K562 (cell line): ENCODE measurements at regions not wholly inside any gene's neighbourhood (a gene's known extent, or its start where the extent isn't known, plus 50 kb on each side); places are given as distances from the start of the nearest gene placed in this dataset.

Experiments used
- ATAC-seq: fragments of 200-7000 bp; cut with Tn5 transposase; 3 replicates; pipeline ENCODE4 v1.9.1; 2020; ENCODE audit warnings: moderate library complexity
- BruUV-seq: library from RNA; stranded (reverse); fragments of 400-500 nt; replicated peaks from 2 replicates; lab custom pipeline; 2021; lab: Mats Ljungman, UMichigan
- CTCF ChIA-PET: fragments of 300-600 bp; formaldehyde crosslinking; extraction: SDS; loops from one replicate; lab custom pipeline; 2021; ENCODE audit warnings: low intra/inter-chr PET ratio; lab: Yijun Ruan, JAX
- POLR2A ChIA-PET: fragments of 300-600, 350-650 bp; sonication (Branson Sonifier 250); formaldehyde crosslinking; extraction: SDS; loops from one replicate; lab custom pipeline; 2021; ENCODE audit warnings: antibody characterized with exemption, inconsistent platforms; lab: Yijun Ruan, JAX
- DNase-seq, 4 experiments: peaks; one replicate each; pipeline versions ENCODE4 v3.0.0 to v3.0.0-alpha.2; 2011 to 2018; ENCODE audit warnings: low spot score in 3 of 4, mixed read lengths in 3 of 4; ENCODE audit errors: extremely low read depth in 1 of 4
- FAIRE-seq: peaks from 2 replicates; lab custom pipeline; 2011; peaks lifted over from hg19 to GRCh38; lab: Jason Lieb, UNC
- H2AFZ ChIP-seq: 2 replicates; pipeline ENCODE4 v1.6.0; 2011; ENCODE audit warnings: low read depth, low read length, control low read depth, inconsistent platforms
- H3K27ac ChIP-seq: fragments of 200-600 bp; 3 replicates; pipeline ENCODE4 v1.8.0; 2011; ENCODE audit warnings: low read depth, mild to moderate bottlenecking, control low read depth, inconsistent platforms, low read length, moderate library complexity, mixed read lengths; ENCODE audit errors: extremely low read depth
- H3K27me3 ChIP-seq, 2 experiments: fragments of 300-600 bp in 1 of 2; 2 replicates in 1 of 2; 3 replicates in 1 of 2; pipeline versions ENCODE4 v1.6.0 to v1.8.0; 2011; ENCODE audit warnings: inconsistent platforms in 2 of 2, low read length in 2 of 2, mild to moderate bottlenecking in 1 of 2, mixed read lengths in 1 of 2, moderate library complexity in 1 of 2; ENCODE audit not compliant: control insufficient read depth in 2 of 2, insufficient read depth in 2 of 2
- H3K36me3 ChIP-seq: fragments of 300-600 bp; 3 replicates; pipeline ENCODE4 v1.8.0; 2011; ENCODE audit warnings: mild to moderate bottlenecking, low read length, inconsistent platforms; ENCODE audit not compliant: control insufficient read depth, insufficient read depth
- H3K4me1 ChIP-seq, 2 experiments: fragments of 200-600 bp in 1 of 2; replicated peaks in 1 of 2; 2 replicates in 1 of 2; 3 replicates in 1 of 2; pipeline versions ENCODE4 v1.5.1 to v1.8.0; 2011; ENCODE audit warnings: inconsistent platforms in 2 of 2, low read length in 2 of 2, mild to moderate bottlenecking in 1 of 2, mixed read lengths in 1 of 2, moderate library complexity in 1 of 2; ENCODE audit not compliant: control insufficient read depth in 2 of 2, insufficient read depth in 2 of 2
- H3K4me2 ChIP-seq: 2 replicates; pipeline ENCODE4 v1.6.1; 2011; ENCODE audit warnings: low read length, control low read depth, inconsistent platforms, mixed read lengths; ENCODE audit not compliant: insufficient read depth
- H3K4me3 ChIP-seq: fragments of 200-600 bp; sonication (generic), shearing (Covaris generic); 2 replicates; pipeline ENCODE4 v1.5.1; 2016; ENCODE audit warnings: control low read depth, inconsistent platforms
- H3K79me2 ChIP-seq: fragments of 200-600 bp; 3 replicates; pipeline ENCODE4 v1.8.0; 2011; ENCODE audit warnings: low read length, inconsistent platforms; ENCODE audit not compliant: control insufficient read depth, insufficient read depth
- H3K9ac ChIP-seq, 2 experiments: 2 replicates each; pipeline versions ENCODE4 v1.6.0 to v1.6.1; 2011; ENCODE audit warnings: low read depth in 2 of 2, low read length in 2 of 2, control low read depth in 1 of 2, inconsistent platforms in 1 of 2, mild to moderate bottlenecking in 1 of 2, mixed read lengths in 1 of 2; ENCODE audit not compliant: insufficient read depth in 1 of 2
- H3K9me1 ChIP-seq: one replicate; pipeline ENCODE4 v1.6.0; 2011; ENCODE audit warnings: inconsistent platforms, mild to moderate bottlenecking, low read length, moderate library complexity; ENCODE audit not compliant: control insufficient read depth, insufficient read depth
- H3K9me3 ChIP-seq: replicated peaks from 2 replicates; pipeline ENCODE4 v1.5.1; 2011; ENCODE audit warnings: low read depth, low read length, inconsistent platforms; ENCODE audit not compliant: control insufficient read depth, insufficient read depth
- H4K20me1 ChIP-seq: replicated peaks from 2 replicates; pipeline ENCODE4 v1.6.1; 2011; ENCODE audit warnings: low read length, inconsistent platforms, mixed read lengths; ENCODE audit not compliant: control insufficient read depth, insufficient read depth
- ADNP ChIP-seq: fragments of 200-800 bp; sonication (Bioruptor generic); IDR thresholded peaks from 2 replicates; pipeline ENCODE4 v1.6.1; 2016; ENCODE audit warnings: missing genetic modification characterization, missing compliant biosample characterization
- ASH1L ChIP-seq: fragments of 450-650 bp; IDR thresholded peaks from 2 replicates; pipeline ENCODE4 v1.6.1; 2018; ENCODE audit warnings: borderline replicate concordance, mild to moderate bottlenecking, low read depth; ENCODE audit not compliant: partially characterized antibody
- BACH1 ChIP-seq: fragments of 200-800 bp; sonication (Bioruptor generic); IDR thresholded peaks from 2 replicates; pipeline ENCODE4 v1.6.1; 2016; ENCODE audit warnings: missing genetic modification characterization, missing compliant biosample characterization
- FOXP1 ChIP-seq: sonication (generic); formaldehyde crosslinking; IDR thresholded peaks from 2 replicates; pipeline ENCODE4 v1.8.0; 2022; ENCODE audit warnings: mild to moderate bottlenecking, missing genetic modification reagents
- JUN ChIP-seq, 2 experiments: sonication (generic) in 1 of 2; formaldehyde crosslinking in 1 of 2; IDR thresholded peaks; 2 replicates each; pipeline versions ENCODE4 v1.6.1 to v1.8.0; 2012 to 2022; ENCODE audit warnings: borderline replicate concordance in 2 of 2, mild to moderate bottlenecking in 2 of 2, improper control_type of control experiment in 1 of 2, low read depth in 1 of 2, low read length in 1 of 2, missing genetic modification reagents in 1 of 2
- PPARD ChIP-seq: fragments of 250-450 bp; sonication (Bioruptor Pico); IDR thresholded peaks from 2 replicates; pipeline ENCODE4 v1.8.0; 2022; ENCODE audit warnings: inconsistent platforms, mild to moderate bottlenecking, moderate library complexity
- SNIP1 ChIP-seq: fragments of 450-650 bp; IDR thresholded peaks from 2 replicates; pipeline ENCODE4 v1.7.1; 2017; ENCODE audit warnings: low read depth, mild to moderate bottlenecking
- SRSF3 ChIP-seq: fragments of 200-400 bp; formaldehyde crosslinking; IDR thresholded peaks from 2 replicates; pipeline ENCODE4 v1.6.1; 2016; ENCODE audit warnings: mild to moderate bottlenecking, low read length, moderate library complexity; ENCODE audit not compliant: insufficient read depth
- SUPT5H ChIP-seq: fragments of 450-650 bp; IDR thresholded peaks from 2 replicates; pipeline ENCODE4 v1.6.1; 2016
- TCFL5 ChIP-seq: fragments of 250-450 bp; sonication (Bioruptor Pico); conservative IDR thresholded peaks from 2 replicates; pipeline ENCODE4 v1.6.1; 2021; ENCODE audit warnings: mild to moderate bottlenecking, moderate library complexity, matching md5 sums
- TEAD1 ChIP-seq, 2 experiments: fragments of 450-650 bp in 1 of 2; sonication (generic) in 1 of 2; formaldehyde crosslinking; IDR thresholded peaks; 2 replicates each; pipeline versions ENCODE4 v1.4.0 to v1.8.0; 2020 to 2022; ENCODE audit warnings: mild to moderate bottlenecking in 2 of 2, missing genetic modification reagents in 1 of 2
- ZNF41 ChIP-seq: fragments of 250-450 bp; sonication (Bioruptor Pico); conservative IDR thresholded peaks from 2 replicates; pipeline ENCODE4 v1.4.0; 2020; ENCODE audit warnings: mild to moderate bottlenecking
- ZNF436 ChIP-seq: fragments of 250-450, 450-650 bp; sonication (Bioruptor Pico); formaldehyde crosslinking; IDR thresholded peaks from 2 replicates; pipeline ENCODE4 v1.7.0; 2020; ENCODE audit warnings: mild to moderate bottlenecking
- WGBS: fragments of 100-300 bp; shearing (Covaris generic); methylation state at CpG from one replicate; pipeline ENCODE4 v1.1.6; 2016; ENCODE audit warnings: low coverage, mixed read lengths; ENCODE audit not compliant: insufficient coverage; ENCODE audit errors: missing lambda C conversion rate; 5-methylcytosine and 5-hydroxymethylcytosine counted together
- in situ Hi-C: fragments of 300-500 bp; cut with MboI; formaldehyde crosslinking; loops from 4 replicates; pipeline ENCODE4 v1.15.0; 2018; ENCODE audit warnings: inconsistent platforms, mixed read lengths
- intact Hi-C: fragments of 100-400 bp; cut with micrococcal nuclease; formaldehyde crosslinking; loops from 2 replicates; pipeline ENCODE4 v1.14.2; 2022
- TF ChIP-seq, protein P1 (sequence below): fragments of 250-450 bp; sonication (Bioruptor Pico); IDR thresholded peaks from 2 replicates; pipeline ENCODE4 v1.8.0; 2022; ENCODE audit warnings: inconsistent platforms, mild to moderate bottlenecking, moderate library complexity, borderline replicate concordance

DNA sequence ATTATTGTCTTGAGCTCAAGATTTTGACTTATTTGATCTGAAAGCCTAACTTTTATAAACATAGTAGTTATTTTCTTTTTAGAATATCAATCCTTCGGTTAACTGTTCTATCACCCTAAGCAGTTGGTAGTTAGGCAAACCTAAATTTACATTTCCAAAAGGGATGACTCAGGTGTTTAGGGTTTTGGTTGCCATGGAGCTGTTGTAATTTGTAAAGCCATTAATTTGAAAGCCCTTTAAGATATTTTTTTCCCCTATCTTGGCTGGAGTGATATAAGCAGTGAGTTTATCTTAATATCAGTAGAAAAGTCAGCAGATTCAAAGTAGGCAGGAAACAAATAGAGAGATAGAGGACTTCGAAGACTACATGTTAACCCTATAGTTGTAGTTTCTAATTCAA is 1472.6 kb upstream of the CELF2 start:
- intact Hi-C loops (no loop called here), in situ Hi-C loops (no loop called here)
- FAIRE-seq (no peak), DNase-seq (no peak), ATAC-seq (no peak)
- no peaks in the 10 kb centered on the region for H3K36me3 ChIP-seq
- no peak overlapping the region for H2AFZ ChIP-seq
- ChIA-PET CTCF (no interaction called here), POLR2A (no interaction called here)
- H3K9ac ChIP-seq, result no peak overlapping the region
- H3K79me2 ChIP-seq, result no peaks in the 10 kb centered on the region
- no peaks in the 10 kb centered on the region for H3K4me1 ChIP-seq
- no peak overlapping the region for H3K27ac ChIP-seq
- no peaks in the 10 kb centered on the region for H3K27me3 ChIP-seq
- 5% methylated on average over 2 of the region's 2 CpGs for WGBS
- no peak overlapping the region for H3K4me3 ChIP-seq
- no TSS peak for BruUV-seq
- H4K20me1 ChIP-seq, result no peaks in the 10 kb centered on the region
- no peaks in the 10 kb centered on the region for H3K9me1 ChIP-seq
- H3K4me2 ChIP-seq, result no peak overlapping the region
- H3K9me3 ChIP-seq, result no peaks in the 10 kb centered on the region; the same call in 1 of the 2 replicates
- TF ChIP-seq TEAD1 (CRISPR knock-in tag; IDR thresholded peaks at IDR 0.05) (no peak), JUN (IDR thresholded peaks at IDR 0.05; ENCODE audit: borderline replicate concordance, low read depth, low read length) (no peak), JUN (CRISPR knock-in tag; IDR thresholded peaks at IDR 0.05; ENCODE audit: borderline replicate concordance) (no peak), PPARD (CRISPR knock-in tag) (no peak), TCFL5 (CRISPR knock-in tag) (no peak), ZNF41 (no peak), SNIP1 (no peak), ZNF436 (CRISPR knock-in tag) (no peak), FOXP1 (CRISPR knock-in tag) (no peak), ADNP (no peak), SRSF3 (no peak), BACH1 (tag) (no peak), ASH1L (no peak), SUPT5H (no peak)
- TF ChIP-seq, protein P1, sequence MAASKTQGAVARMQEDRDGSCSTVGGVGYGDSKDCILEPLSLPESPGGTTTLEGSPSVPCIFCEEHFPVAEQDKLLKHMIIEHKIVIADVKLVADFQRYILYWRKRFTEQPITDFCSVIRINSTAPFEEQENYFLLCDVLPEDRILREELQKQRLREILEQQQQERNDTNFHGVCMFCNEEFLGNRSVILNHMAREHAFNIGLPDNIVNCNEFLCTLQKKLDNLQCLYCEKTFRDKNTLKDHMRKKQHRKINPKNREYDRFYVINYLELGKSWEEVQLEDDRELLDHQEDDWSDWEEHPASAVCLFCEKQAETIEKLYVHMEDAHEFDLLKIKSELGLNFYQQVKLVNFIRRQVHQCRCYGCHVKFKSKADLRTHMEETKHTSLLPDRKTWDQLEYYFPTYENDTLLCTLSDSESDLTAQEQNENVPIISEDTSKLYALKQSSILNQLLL (CRISPR knock-in tag), result no peak
- TF ChIP-seq, all 486 proteins: peak for 0
